ENCODE measurements at regions not wholly inside any gene's neighbourhood (a gene's known extent, or its start where the extent isn't known, plus 50 kb on each side); places are given as distances from the start of the nearest gene placed in this dataset.

DNA sequence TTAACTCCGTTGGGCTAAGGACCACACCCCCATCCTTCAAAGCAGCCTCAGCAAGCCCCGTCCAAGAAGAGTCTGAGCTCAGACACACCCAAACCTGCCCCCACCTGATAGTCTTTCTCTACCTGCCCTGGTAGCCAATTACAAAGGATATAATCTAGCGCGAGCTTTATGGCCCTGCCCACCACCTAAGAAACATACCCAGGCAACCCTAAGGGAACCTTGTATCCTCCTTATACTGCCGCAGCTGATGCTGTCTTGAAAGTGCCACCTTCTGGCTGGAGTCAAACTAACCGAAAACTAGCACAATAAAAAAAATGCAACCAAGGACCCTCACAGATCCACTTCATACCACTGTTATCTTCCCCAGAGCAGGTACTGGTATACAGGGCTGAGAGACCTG is 628.3 kb upstream of the REG3G start:
- no peak overlapping the region for H3K4me3 ChIP-seq (ENCODE audit: low read depth, low read length)
- TF ChIP-seq, protein P1, sequence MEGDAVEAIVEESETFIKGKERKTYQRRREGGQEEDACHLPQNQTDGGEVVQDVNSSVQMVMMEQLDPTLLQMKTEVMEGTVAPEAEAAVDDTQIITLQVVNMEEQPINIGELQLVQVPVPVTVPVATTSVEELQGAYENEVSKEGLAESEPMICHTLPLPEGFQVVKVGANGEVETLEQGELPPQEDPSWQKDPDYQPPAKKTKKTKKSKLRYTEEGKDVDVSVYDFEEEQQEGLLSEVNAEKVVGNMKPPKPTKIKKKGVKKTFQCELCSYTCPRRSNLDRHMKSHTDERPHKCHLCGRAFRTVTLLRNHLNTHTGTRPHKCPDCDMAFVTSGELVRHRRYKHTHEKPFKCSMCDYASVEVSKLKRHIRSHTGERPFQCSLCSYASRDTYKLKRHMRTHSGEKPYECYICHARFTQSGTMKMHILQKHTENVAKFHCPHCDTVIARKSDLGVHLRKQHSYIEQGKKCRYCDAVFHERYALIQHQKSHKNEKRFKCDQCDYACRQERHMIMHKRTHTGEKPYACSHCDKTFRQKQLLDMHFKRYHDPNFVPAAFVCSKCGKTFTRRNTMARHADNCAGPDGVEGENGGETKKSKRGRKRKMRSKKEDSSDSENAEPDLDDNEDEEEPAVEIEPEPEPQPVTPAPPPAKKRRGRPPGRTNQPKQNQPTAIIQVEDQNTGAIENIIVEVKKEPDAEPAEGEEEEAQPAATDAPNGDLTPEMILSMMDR (IDR thresholded peaks at IDR 0.05; ENCODE audit: insufficient read depth, low read depth, low read length), result no peak
- DNase-seq (ENCODE audit: low read depth), result no peak

DNA sequence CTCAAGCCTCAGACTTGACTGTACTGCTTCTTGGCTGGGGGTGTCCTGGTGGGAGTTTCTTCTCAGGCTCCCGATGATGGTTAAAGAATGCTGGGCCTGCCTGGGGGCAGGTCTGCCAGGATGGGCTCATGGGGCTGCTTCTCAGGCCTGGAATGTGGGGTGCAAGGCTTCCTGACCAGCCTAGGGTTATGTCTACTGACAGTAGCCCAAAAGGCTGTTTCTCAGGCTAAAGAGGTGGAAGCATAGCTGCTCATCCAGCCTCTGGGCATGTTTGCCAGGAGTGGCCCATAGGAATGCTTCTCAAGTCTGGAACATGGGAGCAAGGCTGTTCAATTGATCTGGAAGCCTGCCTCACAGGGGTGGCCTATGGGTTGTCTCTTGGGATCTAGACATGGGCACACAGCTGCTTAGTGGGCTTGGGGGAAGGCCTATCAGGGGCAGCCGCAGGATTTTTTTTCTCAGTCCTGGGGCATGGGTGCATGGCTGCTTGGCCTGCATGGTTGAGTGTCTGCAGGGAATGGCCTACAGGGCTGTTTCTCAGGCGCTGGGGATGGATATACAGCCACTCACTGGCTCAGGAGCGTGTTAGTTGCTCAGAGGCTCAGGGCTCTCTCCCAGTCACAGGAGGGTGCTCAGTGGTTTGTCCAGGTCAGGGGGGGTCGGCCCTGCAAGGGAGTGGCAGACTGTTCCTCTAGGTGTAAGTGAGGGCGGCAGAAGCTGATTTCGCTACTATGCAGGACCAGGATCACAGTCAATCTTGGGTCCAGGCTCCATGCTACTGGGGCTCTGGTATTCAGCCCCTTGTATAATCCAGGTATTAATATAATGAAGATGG is 617.3 kb upstream of the REG3G start:
- H3K4me3 ChIP-seq (ENCODE audit: low read depth, low read length), result no peak overlapping the region
- DNase-seq (ENCODE audit: low read depth), result no peak
- TF ChIP-seq, protein P1 (IDR thresholded peaks at IDR 0.05; ENCODE audit: insufficient read depth, low read depth, low read length), result no peak

DNA sequence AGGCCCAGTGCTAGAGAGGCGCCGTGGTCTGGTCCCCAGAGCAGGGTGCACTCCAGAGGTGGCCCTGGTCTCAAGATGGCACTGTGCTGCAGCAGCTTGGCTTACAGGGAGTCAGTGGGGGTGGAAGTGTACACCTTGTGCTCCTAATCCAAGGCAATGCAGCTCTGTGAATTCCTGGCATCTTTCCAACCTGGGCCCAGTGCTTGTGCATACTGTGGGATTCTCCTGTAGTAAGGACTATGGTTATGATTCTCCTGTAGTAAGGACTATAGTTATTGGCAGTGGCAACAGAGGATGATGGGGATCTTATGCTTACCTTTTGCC is 616.7 kb upstream of the REG3G start:
- TF ChIP-seq, protein P1 (IDR thresholded peaks at IDR 0.05; ENCODE audit: insufficient read depth, low read depth, low read length), result no peak

DNA sequence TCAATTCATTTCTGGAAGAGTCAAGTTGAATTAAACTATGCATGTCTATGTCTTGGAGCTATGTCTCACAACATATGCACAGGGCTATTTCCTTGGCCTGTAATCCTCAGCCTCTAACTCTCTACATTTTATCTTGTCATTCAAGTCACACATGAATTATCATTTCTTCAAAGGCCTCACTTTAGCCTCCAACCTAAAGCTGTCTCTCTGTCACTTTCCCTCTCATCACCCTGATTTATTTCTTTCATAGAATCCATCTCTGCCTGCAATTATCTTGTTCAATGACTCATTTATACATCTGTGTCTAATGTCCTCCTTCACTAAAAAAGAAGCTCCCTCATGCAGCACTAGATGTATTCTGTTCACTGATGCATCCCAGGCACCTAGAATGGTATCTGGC is 614.2 kb upstream of the REG3G start:
- DNase-seq (ENCODE audit: low read depth), result no peak
- H3K4me3 ChIP-seq (ENCODE audit: low read depth, low read length), result no peak overlapping the region
- TF ChIP-seq, protein P1 (IDR thresholded peaks at IDR 0.05; ENCODE audit: insufficient read depth, low read depth, low read length), result no peak

More for the DNA sequence above, 616.7 kb upstream of the REG3G start:
- H3K4me3 ChIP-seq (ENCODE audit: low read depth, low read length), result no peak overlapping the region
- no peak for DNase-seq (ENCODE audit: low read depth)

DNA sequence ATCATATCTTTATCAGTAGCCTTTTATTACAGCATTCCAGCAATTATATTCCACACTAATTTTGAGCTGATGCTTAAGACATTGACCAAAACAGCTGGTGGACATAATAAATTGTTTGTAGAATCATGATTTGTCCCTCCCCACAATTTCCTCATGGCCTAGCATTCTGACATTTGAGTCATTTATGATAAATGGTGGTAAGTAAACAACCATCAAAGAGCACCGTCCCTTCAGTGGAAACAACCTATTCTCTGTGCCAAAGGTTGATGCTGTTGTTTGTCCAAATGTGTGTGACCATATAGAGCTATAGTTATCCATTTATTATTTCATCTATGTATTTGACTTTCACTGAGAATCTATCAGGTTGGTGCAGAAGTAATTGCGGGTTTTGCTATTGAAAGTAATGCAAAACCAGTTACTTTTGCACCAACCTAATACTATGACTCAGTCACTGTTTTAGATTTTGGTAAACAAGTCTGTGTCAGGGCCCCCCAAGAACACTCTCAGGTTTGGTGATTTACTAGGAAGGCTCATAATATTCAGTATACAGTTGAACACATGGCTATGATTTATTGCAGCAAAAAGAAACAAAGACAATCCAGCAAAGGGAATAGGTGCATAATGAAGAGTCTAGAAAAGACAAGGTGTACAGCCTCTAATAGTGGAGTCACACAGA is 608.7 kb upstream of the REG3G start:
- H3K4me3 ChIP-seq (ENCODE audit: low read depth, low read length), result no peak overlapping the region
- no peak for DNase-seq (ENCODE audit: low read depth)
- TF ChIP-seq, protein P1 (IDR thresholded peaks at IDR 0.05; ENCODE audit: insufficient read depth, low read depth, low read length), result no peak

DNA sequence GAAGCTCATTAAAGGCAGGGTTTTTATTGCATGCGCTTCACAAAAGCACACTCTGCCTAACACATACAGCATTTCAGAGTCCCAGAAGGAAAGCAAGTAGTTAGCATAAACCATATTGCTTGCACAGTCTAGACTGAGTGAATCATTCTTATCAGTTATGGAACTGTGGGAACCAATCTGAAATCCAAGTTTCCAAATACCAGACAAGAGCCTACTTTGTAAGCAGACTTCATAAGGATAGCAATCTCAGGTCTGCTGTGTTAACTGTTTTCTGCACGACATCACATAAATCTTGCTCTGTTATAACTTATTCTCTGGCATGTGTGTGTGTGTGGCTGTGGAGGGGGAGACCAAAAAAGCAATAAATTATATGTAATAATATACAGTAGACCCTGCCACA is 608.1 kb upstream of the REG3G start:
- no peak overlapping the region for H3K4me3 ChIP-seq (ENCODE audit: low read depth, low read length)
- no peak for DNase-seq (ENCODE audit: low read depth)
- TF ChIP-seq, protein P1 (IDR thresholded peaks at IDR 0.05; ENCODE audit: insufficient read depth, low read depth, low read length), result no peak

Measured in fibroblast of villous mesenchyme (primary cell).